Activated CD8-positive, alpha-beta T cell treated with anti-CD3 and anti-CD28 coated beads for 36 hours (primary cell): ENCODE measurements at regions not wholly inside any gene's neighbourhood (a gene's known extent, or its start where the extent isn't known, plus 50 kb on each side); places are given as distances from the start of the nearest gene placed in this dataset.
A peak's percentile ranks its signal among the peaks of the same experiment; 100 is the strongest.
"Not testable (repeated sequence)": the region's sequence is repeated elsewhere in the genome, so short reads cannot be mapped to it uniquely, and the experiment has no call there.

Experiments
- ATAC-seq: fragments of 200-7000 bp; cut with Tn5 transposase; one replicate; pipeline ENCODE4 v1.10.0; 2021; ENCODE audit warnings: mild to moderate bottlenecking, moderate library complexity
- CTCF ChIA-PET: fragments of 350-600 bp; sonication (Branson Sonifier 250); formaldehyde crosslinking; loops from one replicate; lab custom pipeline; 2021; ENCODE audit warnings: antibody characterized with exemption; lab: Charles Lee
- POLR2A ChIA-PET: fragments of 350-600 bp; sonication (Branson Sonifier 250); formaldehyde crosslinking; loops from one replicate; lab custom pipeline; 2021; ENCODE audit warnings: antibody characterized with exemption; lab: Charles Lee
- DNase-seq: peaks from one replicate; pipeline ENCODE4 v3.0.0-alpha.2; 2020
- H3K27ac Mint-ChIP-seq: one replicate; pipeline ENCODE4 v1.8.0; 2021; ENCODE audit warnings: mild to moderate bottlenecking, mixed read lengths
- H3K27me3 Mint-ChIP-seq: one replicate; pipeline ENCODE4 v1.8.0; 2021; ENCODE audit warnings: mixed read lengths
- H3K36me3 Mint-ChIP-seq: one replicate; pipeline ENCODE4 v1.8.0; 2021; ENCODE audit warnings: low read depth, mixed read lengths
- H3K4me1 Mint-ChIP-seq: one replicate; pipeline ENCODE4 v1.8.0; 2021; ENCODE audit warnings: low read depth, mixed read lengths
- H3K4me3 Mint-ChIP-seq: one replicate; pipeline ENCODE4 v1.8.0; 2021; ENCODE audit warnings: mild to moderate bottlenecking, moderate library complexity, mixed read lengths
- H3K9me3 Mint-ChIP-seq: one replicate; pipeline ENCODE4 v1.8.0; 2021; ENCODE audit warnings: mixed read lengths
- intact Hi-C: fragments of 100-400 bp; cut with micrococcal nuclease; formaldehyde crosslinking; loops from one replicate; pipeline ENCODE4 v1.10.0; 2022

DNA sequence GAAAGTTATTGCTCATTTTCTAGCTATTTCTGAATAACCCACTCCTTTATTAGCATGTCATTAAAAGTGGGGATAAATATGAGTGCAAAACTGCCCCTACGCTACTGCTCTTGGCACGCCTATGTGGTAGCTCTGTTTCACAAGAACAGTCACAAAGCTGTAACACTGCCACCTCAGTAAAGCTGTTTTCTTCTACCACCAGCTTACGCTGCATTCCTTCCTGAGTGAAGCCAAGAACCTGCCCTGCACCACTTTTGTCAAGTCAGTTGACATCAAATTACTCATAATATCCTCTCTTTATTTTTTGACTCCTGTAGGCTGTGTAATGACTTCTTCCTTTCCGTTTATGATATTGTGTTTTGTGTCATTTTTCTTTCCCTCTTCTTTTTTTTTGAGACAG lies 1539.7 kb downstream of the RPIA start:
- not testable (repeated sequence) for H3K36me3 Mint-ChIP-seq

DNA sequence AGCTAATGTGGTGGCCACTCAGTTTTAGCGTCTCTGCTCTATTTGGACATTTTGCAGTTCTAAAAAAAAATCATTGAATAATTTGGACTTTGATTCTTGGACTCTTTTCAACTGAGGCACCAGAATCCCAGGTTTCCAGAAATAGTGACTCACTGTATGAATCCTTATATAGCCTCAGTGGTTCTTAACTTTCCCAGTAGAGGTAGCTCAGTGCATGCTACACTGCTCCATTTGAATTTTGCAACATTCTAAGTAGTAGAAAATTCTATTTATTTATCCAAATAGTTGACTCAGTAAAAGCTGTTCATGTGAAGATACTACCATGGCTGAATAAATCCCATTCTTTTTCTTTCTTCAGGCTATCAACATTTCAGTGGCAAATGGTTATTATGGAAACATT lies 1544.0 kb downstream of the RPIA start:
- H3K36me3 Mint-ChIP-seq, intact Hi-C loops, ATAC-seq, CTCF ChIA-PET, H3K27me3 Mint-ChIP-seq, H3K4me3 Mint-ChIP-seq, H3K9me3 Mint-ChIP-seq, POLR2A ChIA-PET, DNase-seq, H3K27ac Mint-ChIP-seq, H3K4me1 Mint-ChIP-seq: not testable (repeated sequence)

More for the DNA sequence above, 1539.7 kb downstream of the RPIA start:
- CTCF ChIA-PET, H3K27ac Mint-ChIP-seq, H3K4me1 Mint-ChIP-seq, H3K9me3 Mint-ChIP-seq, H3K4me3 Mint-ChIP-seq, DNase-seq, POLR2A ChIA-PET, ATAC-seq, intact Hi-C loops, H3K27me3 Mint-ChIP-seq: not testable (repeated sequence)

DNA sequence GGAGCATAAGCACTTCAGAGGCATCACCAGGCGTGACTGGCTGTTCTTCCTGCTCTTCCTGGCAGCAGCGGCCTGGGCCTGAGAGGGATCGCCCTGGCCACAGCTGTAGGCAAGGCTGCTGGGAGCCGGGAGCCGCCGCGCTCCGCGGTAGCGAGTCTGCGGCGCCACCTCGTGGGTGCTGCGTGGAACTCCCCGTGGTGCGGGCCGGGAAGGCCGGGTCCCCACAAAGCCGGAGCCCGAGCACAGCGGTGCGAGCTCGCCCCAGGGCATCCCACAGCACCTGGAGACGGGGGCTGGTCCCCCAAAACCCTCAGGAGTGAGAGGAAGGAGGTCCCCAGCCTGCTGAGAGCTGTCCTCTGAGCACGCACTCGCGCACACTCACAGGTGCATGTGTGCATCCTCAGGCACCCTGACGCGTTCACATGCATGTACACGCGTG lies 1546.5 kb downstream of the RPIA start:
- POLR2A ChIA-PET, intact Hi-C loops, H3K4me1 Mint-ChIP-seq, H3K4me3 Mint-ChIP-seq, ATAC-seq, H3K9me3 Mint-ChIP-seq, H3K27ac Mint-ChIP-seq, H3K36me3 Mint-ChIP-seq, CTCF ChIA-PET, H3K27me3 Mint-ChIP-seq: not testable (repeated sequence)
- DNase-seq = peak; percentile 3

DNA sequence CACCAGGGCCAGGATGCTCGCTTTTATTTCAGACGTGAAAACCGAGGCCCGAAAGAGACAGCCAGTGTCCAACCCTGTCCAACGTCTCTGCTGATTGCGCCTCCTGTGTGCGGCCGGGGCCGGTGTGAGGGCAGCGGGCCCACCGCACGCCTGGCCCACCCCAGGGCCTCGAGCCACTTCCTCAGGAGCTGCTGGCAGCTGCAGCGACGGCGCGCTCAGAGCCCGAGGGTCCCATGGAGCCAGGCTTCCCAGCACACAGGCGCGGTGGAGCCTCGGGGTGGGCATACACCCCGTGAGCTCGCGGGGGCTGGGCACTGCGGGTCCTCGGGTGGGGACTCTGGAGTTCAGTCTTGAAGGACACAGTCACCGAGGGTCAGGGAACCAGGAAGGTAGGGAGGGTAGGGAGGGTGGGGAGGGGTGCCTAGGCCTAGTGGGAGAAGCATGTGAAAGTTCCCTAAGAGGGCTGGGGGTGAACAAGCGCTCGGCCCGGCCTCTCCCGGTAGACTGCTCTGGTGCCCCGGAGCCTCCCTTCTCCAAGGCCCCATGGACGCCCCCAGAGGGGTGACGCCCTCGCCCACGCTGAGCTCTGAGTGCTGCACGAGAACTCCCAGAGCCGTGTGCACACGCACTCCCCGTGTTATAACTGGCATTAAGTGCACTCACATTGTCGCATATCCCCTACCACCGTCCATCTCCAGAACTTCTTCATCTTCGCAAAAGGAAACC lies 1547.2 kb downstream of the RPIA start:
- H3K4me1 Mint-ChIP-seq, H3K27ac Mint-ChIP-seq, POLR2A ChIA-PET, intact Hi-C loops, H3K36me3 Mint-ChIP-seq, H3K27me3 Mint-ChIP-seq, H3K4me3 Mint-ChIP-seq, DNase-seq, CTCF ChIA-PET, ATAC-seq, H3K9me3 Mint-ChIP-seq: not testable (repeated sequence)

DNA sequence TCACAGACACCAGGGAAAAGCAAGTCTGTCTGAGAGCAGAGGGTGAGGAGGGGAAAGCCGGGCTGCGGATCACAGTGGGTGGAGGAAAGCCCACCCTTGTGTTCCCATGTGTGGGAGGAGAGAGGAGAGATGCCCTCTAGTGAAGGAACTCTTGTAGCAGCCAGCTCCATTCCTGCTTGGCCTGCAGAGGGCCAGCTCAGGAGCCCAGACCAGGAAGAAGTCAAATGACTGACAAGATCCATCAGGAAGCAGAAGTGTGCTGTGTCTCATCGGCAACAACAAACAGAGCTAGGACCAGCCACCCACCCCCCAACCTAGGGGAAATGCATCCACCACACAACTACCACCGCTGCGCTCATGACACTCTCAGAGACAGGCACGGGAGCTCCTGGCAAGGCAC lies 1548.3 kb downstream of the RPIA start:
- H3K4me1 Mint-ChIP-seq, H3K9me3 Mint-ChIP-seq, H3K27ac Mint-ChIP-seq, POLR2A ChIA-PET, ATAC-seq, intact Hi-C loops, H3K36me3 Mint-ChIP-seq, H3K4me3 Mint-ChIP-seq, CTCF ChIA-PET, H3K27me3 Mint-ChIP-seq, DNase-seq: not testable (repeated sequence)

DNA sequence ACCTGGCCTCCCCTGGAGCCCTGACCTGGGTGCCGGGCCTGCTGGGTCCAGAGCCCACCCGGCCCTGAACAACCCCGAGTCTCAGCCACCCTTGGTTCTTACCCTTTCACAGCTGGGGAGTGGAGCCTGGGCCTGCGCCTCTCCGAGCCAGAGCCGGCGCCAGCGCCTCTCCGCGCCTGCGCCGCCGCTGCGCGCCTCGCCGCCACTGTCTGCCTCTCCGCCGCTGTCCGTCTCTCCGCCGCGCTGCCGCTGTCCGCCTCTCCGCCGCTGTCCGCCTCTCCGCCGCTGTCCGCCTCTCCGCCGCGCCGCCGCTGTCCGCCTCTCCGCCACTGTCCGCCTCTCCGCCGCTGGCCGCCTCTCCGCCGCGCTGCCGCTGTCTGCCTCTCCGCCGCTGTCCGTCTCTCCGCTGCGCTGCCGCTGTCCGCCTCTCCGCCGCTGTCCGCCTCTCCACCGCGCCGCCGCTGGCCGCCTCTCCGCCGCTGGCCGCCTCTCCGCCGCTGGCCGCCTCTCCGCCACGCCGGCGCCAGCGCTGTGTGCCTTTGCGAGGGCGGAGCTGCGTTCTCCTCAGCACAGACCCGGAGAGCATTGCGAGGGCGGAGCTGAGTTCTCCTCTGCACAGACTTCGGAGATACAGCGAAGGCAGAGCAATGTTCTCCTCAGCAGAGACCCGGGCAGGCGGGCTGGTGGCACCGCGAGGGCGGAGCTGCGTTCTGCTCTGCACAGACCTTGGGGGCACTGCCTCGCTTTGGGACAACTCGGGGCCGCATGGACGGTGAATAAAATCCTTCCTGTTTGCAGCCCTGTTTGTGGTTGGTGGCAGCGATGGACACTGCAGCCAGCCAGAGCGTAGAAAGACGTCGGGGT lies 1553.7 kb downstream of the RPIA start:
- DNase-seq, H3K9me3 Mint-ChIP-seq, H3K27me3 Mint-ChIP-seq, H3K4me3 Mint-ChIP-seq, H3K27ac Mint-ChIP-seq, POLR2A ChIA-PET, CTCF ChIA-PET, ATAC-seq, H3K4me1 Mint-ChIP-seq, intact Hi-C loops, H3K36me3 Mint-ChIP-seq: not testable (repeated sequence)

DNA sequence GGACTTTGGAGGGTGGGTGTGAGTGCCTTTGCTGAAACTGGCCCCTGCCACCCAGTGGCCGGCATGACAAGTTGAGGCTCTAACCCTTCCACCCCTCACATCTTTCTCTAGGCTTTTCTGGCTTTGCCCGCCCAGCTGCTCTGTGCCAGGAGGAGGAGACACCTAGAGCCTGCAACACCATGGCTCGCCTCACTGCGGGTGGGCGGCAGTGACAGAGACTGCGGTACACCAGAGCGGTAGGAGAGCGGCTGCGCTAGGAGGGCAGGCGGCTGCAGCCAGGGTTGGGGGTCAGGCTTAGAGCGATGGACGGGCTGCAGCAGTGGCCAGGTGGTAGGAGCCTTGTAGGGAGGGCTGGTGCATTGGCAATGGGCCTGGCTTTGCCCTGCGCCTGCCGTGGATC lies 1556.9 kb downstream of the RPIA start:
- H3K9me3 Mint-ChIP-seq, H3K4me3 Mint-ChIP-seq, intact Hi-C loops, H3K4me1 Mint-ChIP-seq, ATAC-seq, DNase-seq, POLR2A ChIA-PET, H3K36me3 Mint-ChIP-seq, H3K27me3 Mint-ChIP-seq, CTCF ChIA-PET, H3K27ac Mint-ChIP-seq: not testable (repeated sequence)

DNA sequence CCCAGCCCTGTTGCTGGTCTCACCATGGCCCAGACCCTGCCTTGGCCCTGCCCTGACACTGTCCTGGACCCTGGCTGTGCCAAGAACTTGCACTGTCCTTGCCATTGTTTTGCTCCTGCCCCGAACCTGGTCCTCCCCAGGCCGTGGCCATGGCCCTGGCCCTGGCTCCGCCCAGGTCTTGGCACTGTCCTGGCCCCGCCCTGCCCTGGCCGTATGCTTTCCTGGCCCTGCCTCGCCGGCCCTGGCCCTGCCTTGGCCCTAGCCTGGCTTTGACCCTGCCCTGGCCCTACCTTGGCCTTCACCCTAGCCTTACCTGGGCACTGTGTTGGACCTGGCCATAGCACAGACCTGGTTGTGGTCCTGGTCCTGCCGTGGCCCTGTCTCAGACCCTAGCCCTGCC lies 1558.9 kb downstream of the RPIA start:
- ATAC-seq, H3K36me3 Mint-ChIP-seq: not testable (repeated sequence)

DNA sequence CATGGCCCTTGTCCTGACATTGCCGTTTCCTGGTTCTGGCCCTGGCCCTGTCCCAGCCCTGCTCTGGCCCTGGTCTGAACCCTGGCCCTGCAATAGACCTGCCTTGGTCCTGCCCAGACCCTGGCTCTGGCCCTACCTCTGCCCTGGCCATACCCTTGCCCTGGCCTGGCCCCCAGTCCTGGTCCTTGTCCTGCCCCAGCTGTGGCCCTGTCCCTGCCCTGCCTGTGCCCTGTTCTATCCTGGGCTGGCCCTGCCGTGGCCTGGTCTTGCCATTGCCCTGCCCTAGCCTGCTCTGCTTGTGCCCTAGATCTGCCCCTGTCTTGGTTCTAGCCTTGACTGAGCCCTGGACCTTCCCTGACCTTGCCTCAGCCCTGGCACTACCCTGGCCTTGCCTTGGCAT lies 1560.1 kb downstream of the RPIA start:
- H3K4me3 Mint-ChIP-seq, intact Hi-C loops, H3K27ac Mint-ChIP-seq, H3K4me1 Mint-ChIP-seq, H3K36me3 Mint-ChIP-seq, CTCF ChIA-PET, DNase-seq, H3K27me3 Mint-ChIP-seq, ATAC-seq, POLR2A ChIA-PET, H3K9me3 Mint-ChIP-seq: not testable (repeated sequence)

More for the DNA sequence above, 1558.9 kb downstream of the RPIA start:
- H3K4me3 Mint-ChIP-seq, POLR2A ChIA-PET, DNase-seq, H3K27ac Mint-ChIP-seq, intact Hi-C loops, CTCF ChIA-PET, H3K4me1 Mint-ChIP-seq, H3K27me3 Mint-ChIP-seq, H3K9me3 Mint-ChIP-seq: not testable (repeated sequence)

DNA sequence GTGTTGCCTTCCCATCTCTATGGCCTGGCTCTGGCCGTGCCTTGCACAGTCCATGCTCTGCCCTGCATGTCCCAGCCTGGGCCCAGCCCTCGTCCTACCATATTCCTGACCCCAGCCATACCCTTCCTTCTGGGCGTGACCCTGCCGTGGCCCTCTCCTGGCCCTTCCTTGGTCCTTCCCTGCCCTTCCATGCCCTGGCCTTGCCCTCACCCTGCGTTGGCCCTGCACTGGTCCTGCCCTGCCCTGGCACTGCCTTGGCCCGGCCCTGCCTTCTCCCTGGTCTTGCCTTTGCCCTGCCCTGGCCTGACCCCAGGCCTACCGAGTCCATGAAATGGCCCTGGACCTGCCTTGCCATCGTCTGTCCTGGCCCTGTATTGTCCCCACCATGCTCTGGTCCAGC lies 1561.8 kb downstream of the RPIA start:
- H3K27me3 Mint-ChIP-seq, CTCF ChIA-PET, POLR2A ChIA-PET, H3K4me1 Mint-ChIP-seq, H3K4me3 Mint-ChIP-seq, intact Hi-C loops, DNase-seq, ATAC-seq, H3K36me3 Mint-ChIP-seq, H3K27ac Mint-ChIP-seq: not testable (repeated sequence)
- peaks cover 16% of the 10 kb centered on the region for H3K9me3 Mint-ChIP-seq

DNA sequence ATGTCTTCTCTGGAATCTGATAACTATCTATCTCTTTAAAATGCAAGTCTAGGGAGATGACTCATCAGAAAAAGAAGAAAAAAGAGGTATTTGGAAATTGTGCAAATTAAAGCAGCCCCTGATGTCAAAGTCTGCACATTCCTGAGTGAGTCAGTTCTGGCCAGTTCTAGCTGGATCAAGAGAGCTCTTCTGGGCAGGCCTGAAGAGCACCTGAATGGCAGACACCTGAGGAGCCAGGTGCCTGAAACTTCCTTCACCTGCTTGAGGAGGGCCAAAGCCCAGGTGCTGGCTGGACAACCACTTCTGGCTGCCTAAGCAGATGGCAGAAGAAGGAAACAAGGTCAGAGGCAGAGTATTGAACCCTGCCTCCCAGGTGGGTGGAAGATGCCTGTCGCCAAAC lies 1575.4 kb downstream of the RPIA start:
- intact Hi-C loops, H3K4me1 Mint-ChIP-seq, H3K9me3 Mint-ChIP-seq, POLR2A ChIA-PET, CTCF ChIA-PET, H3K27me3 Mint-ChIP-seq, H3K4me3 Mint-ChIP-seq, DNase-seq, ATAC-seq, H3K27ac Mint-ChIP-seq, H3K36me3 Mint-ChIP-seq: not testable (repeated sequence)

DNA sequence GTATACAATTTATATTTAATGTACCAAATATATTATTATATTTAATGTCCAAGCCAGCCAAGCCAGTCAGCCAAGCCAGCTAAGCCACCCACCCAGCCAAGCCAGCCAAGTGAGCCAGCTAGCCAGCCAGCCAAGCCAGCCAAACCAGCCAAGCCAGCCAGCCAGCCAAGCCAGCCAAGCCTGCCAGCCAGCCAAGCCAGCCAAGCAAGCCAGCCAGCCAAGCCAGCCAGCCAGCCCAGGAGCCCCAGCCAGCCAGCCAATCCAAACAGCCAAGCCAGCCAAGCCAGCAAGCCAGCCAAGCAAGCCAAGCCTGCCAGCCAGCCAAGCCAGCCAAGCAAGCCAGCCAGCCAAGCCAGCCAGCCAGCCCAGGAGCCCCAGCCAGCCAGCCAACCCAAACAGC lies 1596.3 kb downstream of the RPIA start:
- H3K4me3 Mint-ChIP-seq = not testable (repeated sequence)

More for the DNA sequence above, 1596.3 kb downstream of the RPIA start:
- intact Hi-C loops, CTCF ChIA-PET, H3K9me3 Mint-ChIP-seq, H3K36me3 Mint-ChIP-seq, H3K27me3 Mint-ChIP-seq, H3K4me1 Mint-ChIP-seq, H3K27ac Mint-ChIP-seq, ATAC-seq, DNase-seq, POLR2A ChIA-PET: not testable (repeated sequence)
